Activated CD8-positive, alpha-beta T cell treated with anti-CD3 and anti-CD28 coated beads for 36 hours (primary cell): ENCODE measurements at regions not wholly inside any gene's neighbourhood (a gene's known extent, or its start where the extent isn't known, plus 50 kb on each side); places are given as distances from the start of the nearest gene placed in this dataset.

Experiments
- ATAC-seq: fragments of 200-7000 bp; cut with Tn5 transposase; one replicate; pipeline ENCODE4 v1.10.0; 2021; ENCODE audit warnings: mild to moderate bottlenecking, moderate library complexity
- CTCF ChIA-PET: fragments of 350-600 bp; sonication (Branson Sonifier 250); formaldehyde crosslinking; loops from one replicate; lab custom pipeline; 2021; ENCODE audit warnings: antibody characterized with exemption; lab: Charles Lee
- POLR2A ChIA-PET: fragments of 350-600 bp; sonication (Branson Sonifier 250); formaldehyde crosslinking; loops from one replicate; lab custom pipeline; 2021; ENCODE audit warnings: antibody characterized with exemption; lab: Charles Lee
- DNase-seq: peaks from one replicate; pipeline ENCODE4 v3.0.0-alpha.2; 2020
- H3K27ac Mint-ChIP-seq: one replicate; pipeline ENCODE4 v1.8.0; 2021; ENCODE audit warnings: mild to moderate bottlenecking, mixed read lengths
- H3K27me3 Mint-ChIP-seq: one replicate; pipeline ENCODE4 v1.8.0; 2021; ENCODE audit warnings: mixed read lengths
- H3K36me3 Mint-ChIP-seq: one replicate; pipeline ENCODE4 v1.8.0; 2021; ENCODE audit warnings: low read depth, mixed read lengths
- H3K4me1 Mint-ChIP-seq: one replicate; pipeline ENCODE4 v1.8.0; 2021; ENCODE audit warnings: low read depth, mixed read lengths
- H3K4me3 Mint-ChIP-seq: one replicate; pipeline ENCODE4 v1.8.0; 2021; ENCODE audit warnings: mild to moderate bottlenecking, moderate library complexity, mixed read lengths
- H3K9me3 Mint-ChIP-seq: one replicate; pipeline ENCODE4 v1.8.0; 2021; ENCODE audit warnings: mixed read lengths
- CTCF ChIP-seq: fragments of 200-600 bp; IDR thresholded peaks from one replicate; pipeline ENCODE4 v1.8.0; 2022; ENCODE audit warnings: antibody characterized with exemption, mild to moderate bottlenecking
- intact Hi-C: fragments of 100-400 bp; cut with micrococcal nuclease; formaldehyde crosslinking; loops from one replicate; pipeline ENCODE4 v1.10.0; 2022

- TF ChIP-seq CTCF = no peak
- H3K4me1 Mint-ChIP-seq = no peaks in the 10 kb centered on the region
- no peaks in the 10 kb centered on the region for H3K36me3 Mint-ChIP-seq
- H3K9me3 Mint-ChIP-seq = peaks cover 8% of the 10 kb centered on the region
- no peak overlapping the region for H3K4me3 Mint-ChIP-seq
- no peak overlapping the region for H3K27ac Mint-ChIP-seq
- POLR2A ChIA-PET = no interaction called here
- DNase-seq (no peak), ATAC-seq (no peak)
- intact Hi-C loops = no loop called here
- CTCF ChIA-PET = interaction anchor here (0.8 kb wide), 1 partner anchor 60 kb away, joined by 3 read pairs; no protein-coding TSS in a partner anchor
- no peaks in the 10 kb centered on the region for H3K27me3 Mint-ChIP-seq
These were observed 699.3 kb downstream of the CBLN2 start for GRCh38 chr18:71844814-71845213.

- intact Hi-C loops = no loop called here
- ChIA-PET CTCF (no interaction called here), POLR2A (no interaction called here)
- no peaks in the 10 kb centered on the region for H3K27me3 Mint-ChIP-seq
- H3K36me3 Mint-ChIP-seq = no peaks in the 10 kb centered on the region
- ATAC-seq (no peak), DNase-seq (no peak)
- H3K4me1 Mint-ChIP-seq = no peaks in the 10 kb centered on the region
- H3K9me3 Mint-ChIP-seq = peaks cover 8% of the 10 kb centered on the region
- H3K4me3 Mint-ChIP-seq = no peak overlapping the region
- TF ChIP-seq CTCF = no peak
- no peak overlapping the region for H3K27ac Mint-ChIP-seq
These were observed 701.5 kb downstream of the CBLN2 start for GRCh38 chr18:71842666-71843065.

GRCh38 chr18:71837547-71837946 is 706.6 kb downstream of the CBLN2 start:
- Mint-ChIP-seq H3K4me3 (no peak overlapping the region), H3K27me3 (no peaks in the 10 kb centered on the region), H3K9me3 (no peaks in the 10 kb centered on the region), H3K27ac (no peak overlapping the region), H3K4me1 (no peaks in the 10 kb centered on the region), H3K36me3 (no peaks in the 10 kb centered on the region)
- DNase-seq (no peak), ATAC-seq (no peak)
- ChIA-PET POLR2A (no interaction called here), CTCF (no interaction called here)
- intact Hi-C loops = no loop called here
- TF ChIP-seq CTCF = no peak

GRCh38 chr18:71832946-71833617 is 711.1 kb downstream of the CBLN2 start:
- POLR2A ChIA-PET = no interaction called here
- CTCF ChIA-PET = no interaction called here

More at GRCh38 chr18:71832946-71833617, 711.1 kb downstream of the CBLN2 start:
- DNase-seq = no peak
- Mint-ChIP-seq H3K27ac (no peak overlapping the region), H3K4me1 (no peaks in the 10 kb centered on the region), H3K36me3 (no peaks in the 10 kb centered on the region), H3K27me3 (no peaks in the 10 kb centered on the region), H3K9me3 (no peaks in the 10 kb centered on the region), H3K4me3 (no peak overlapping the region)
- no peak for TF ChIP-seq CTCF
- intact Hi-C loops = no loop called here
- no peak for ATAC-seq
